PFSK-1 (cell line): ENCODE measurements at regions not wholly inside any gene's neighbourhood (a gene's known extent, or its start where the extent isn't known, plus 50 kb on each side); places are given as distances from the start of the nearest gene placed in this dataset.

ENCODE experiments used
- FOXP2 ChIP-seq: optimal IDR thresholded peaks from 2 replicates; pipeline ENCODE3; 2011; ENCODE audit warnings: borderline replicate concordance, control low read depth, inconsistent platforms; ENCODE audit not compliant: insufficient read depth; ENCODE audit errors: extremely low read length, extremely low read depth
- POLR2AphosphoS5 ChIP-seq: IDR thresholded peaks from 2 replicates; pipeline ENCODE4 v1.6.1; 2012; ENCODE audit warnings: low read depth, mild to moderate bottlenecking, control low read depth, low read length, moderate library complexity
- REST ChIP-seq, 2 experiments: IDR thresholded peaks; 2 replicates each; pipeline versions ENCODE4 v1.6.1 to v1.8.0; 2011 to 2012; ENCODE audit warnings: low read depth in 2 of 2, low read length in 2 of 2, control low read depth in 1 of 2, inconsistent platforms in 1 of 2, mild to moderate bottlenecking in 1 of 2, moderate library complexity in 1 of 2; ENCODE audit not compliant: insufficient read depth in 1 of 2
- SIN3A ChIP-seq: IDR thresholded peaks from 2 replicates; pipeline ENCODE4 v1.6.1; 2012; ENCODE audit warnings: mild to moderate bottlenecking, low read length, moderate library complexity, borderline replicate concordance; ENCODE audit not compliant: insufficient read depth
- TAF1 ChIP-seq: IDR thresholded peaks from 2 replicates; pipeline ENCODE4 v1.6.1; 2012; ENCODE audit warnings: low read length, control low read depth, borderline replicate concordance; ENCODE audit not compliant: insufficient read depth

- TF ChIP-seq SIN3A (no peak), TAF1 (no peak), POLR2AphosphoS5 (no peak), REST (IDR thresholded peaks at IDR 0.05; ENCODE audit: insufficient read depth in 1 of 2, low read depth in 2 of 2, low read length in 2 of 2) (no peak), FOXP2 (no peak)
These were observed 674.1 kb downstream of the MECOM start for GRCh38 chr3:168989396-168989795.

GRCh38 chr3:168988853-168989252 is 674.7 kb downstream of the MECOM start:
- TF ChIP-seq POLR2AphosphoS5 = no peak
- no peak for TF ChIP-seq REST (IDR thresholded peaks at IDR 0.05; ENCODE audit: insufficient read depth in 1 of 2, low read depth in 2 of 2, low read length in 2 of 2)
- no peak for TF ChIP-seq TAF1
- TF ChIP-seq FOXP2 = no peak
- no peak for TF ChIP-seq SIN3A

- TF ChIP-seq POLR2AphosphoS5 (no peak), REST (IDR thresholded peaks at IDR 0.05; ENCODE audit: insufficient read depth in 1 of 2, low read depth in 2 of 2, low read length in 2 of 2) (no peak), SIN3A (no peak), TAF1 (no peak), FOXP2 (no peak)
These were observed 678.6 kb downstream of the MECOM start for GRCh38 chr3:168984872-168985271.

GRCh38 chr3:168983046-168983445 is 680.5 kb downstream of the MECOM start:
- TF ChIP-seq REST (IDR thresholded peaks at IDR 0.05; ENCODE audit: insufficient read depth in 1 of 2, low read depth in 2 of 2, low read length in 2 of 2) = no peak

- TF ChIP-seq POLR2AphosphoS5 = no peak
- no peak for TF ChIP-seq REST (IDR thresholded peaks at IDR 0.05; ENCODE audit: insufficient read depth in 1 of 2, low read depth in 2 of 2, low read length in 2 of 2)
- TF ChIP-seq SIN3A = no peak
- TF ChIP-seq TAF1 = no peak
- no peak for TF ChIP-seq FOXP2
These were observed 682.1 kb downstream of the MECOM start for GRCh38 chr3:168981396-168981795.
